SU-DHL-6 (cell line): ENCODE measurements at regions not wholly inside any gene's neighbourhood (a gene's known extent, or its start where the extent isn't known, plus 50 kb on each side); places are given as distances from the start of the nearest gene placed in this dataset.

Experiments
- CTCF ChIP-seq: fragments of 200-600 bp; sonication (generic); IDR thresholded peaks from one replicate; pipeline ENCODE4 v1.5.1; 2017; ENCODE audit warnings: antibody characterized with exemption, mild to moderate bottlenecking, low read length, moderate library complexity; ENCODE audit not compliant: insufficient read depth, poor library complexity, severe bottlenecking
- EZH2phosphoT487 ChIP-seq: fragments of 200-600 bp; sonication (generic), shearing (Covaris generic); conservative IDR thresholded peaks from 2 replicates; pipeline ENCODE4 v1.6.1; 2018; ENCODE audit warnings: mild to moderate bottlenecking, antibody characterized with exemption, low read length, moderate library complexity, mixed read lengths

GRCh38 chr13:44211704-44212346 lies 161.8 kb upstream of the SERP2 start:
- TF ChIP-seq CTCF (no peak), EZH2phosphoT487 (no peak)
